Hepatic stellate cell (primary cell): ENCODE measurements at regions not wholly inside any gene's neighbourhood (a gene's known extent, or its start where the extent isn't known, plus 50 kb on each side); places are given as distances from the start of the nearest gene placed in this dataset.

Source experiments
- DNase-seq: peaks from one replicate; pipeline ENCODE4 v3.0.0; 2011; ENCODE audit warnings: low spot score

DNA sequence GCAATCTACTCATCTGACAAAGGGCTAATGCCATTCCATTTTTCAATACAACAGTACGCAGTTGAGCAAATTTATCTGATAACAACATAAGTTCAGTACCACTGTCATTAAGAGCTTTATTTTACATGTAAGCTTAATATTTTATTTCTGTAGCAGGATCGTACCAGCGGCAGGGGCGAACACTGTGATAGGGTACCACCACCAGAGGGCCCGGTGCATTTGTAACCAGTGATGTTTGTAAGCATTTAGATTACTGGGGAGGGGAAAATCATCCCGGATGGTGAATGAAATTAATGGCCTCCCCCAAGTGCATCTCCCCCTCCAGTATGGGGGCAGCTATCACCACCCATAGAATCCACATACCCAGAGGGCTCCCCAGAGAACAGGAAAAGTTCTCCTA lies 179.0 kb downstream of the ADGRA3 start:
- DNase-seq = no peak

DNA sequence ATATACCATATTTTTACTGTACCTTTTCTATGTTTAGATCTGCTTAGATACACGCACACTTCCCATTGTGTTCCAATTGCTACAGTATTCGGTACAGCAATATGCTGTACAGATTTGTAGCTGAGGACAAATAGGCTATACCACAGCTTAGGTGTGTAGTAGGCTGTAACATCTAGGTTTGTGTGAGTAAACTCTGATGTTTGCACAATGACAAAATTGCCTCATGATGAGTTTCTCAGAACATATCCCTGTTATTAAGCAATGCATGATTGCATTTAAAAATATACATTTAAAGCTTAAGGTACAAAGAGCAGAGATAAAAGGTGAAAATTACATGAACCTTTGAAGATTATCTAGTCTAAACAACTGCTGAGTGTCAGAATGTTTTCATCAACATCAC lies 181.7 kb downstream of the ADGRA3 start:
- no peak for DNase-seq

GRCh38 chr4:22324422-22324821 lies 191.4 kb downstream of the ADGRA3 start:
- DNase-seq = no peak

- DNase-seq = no peak
Measured at GRCh38 chr4:22323691-22324090, 192.2 kb downstream of the ADGRA3 start.

DNA sequence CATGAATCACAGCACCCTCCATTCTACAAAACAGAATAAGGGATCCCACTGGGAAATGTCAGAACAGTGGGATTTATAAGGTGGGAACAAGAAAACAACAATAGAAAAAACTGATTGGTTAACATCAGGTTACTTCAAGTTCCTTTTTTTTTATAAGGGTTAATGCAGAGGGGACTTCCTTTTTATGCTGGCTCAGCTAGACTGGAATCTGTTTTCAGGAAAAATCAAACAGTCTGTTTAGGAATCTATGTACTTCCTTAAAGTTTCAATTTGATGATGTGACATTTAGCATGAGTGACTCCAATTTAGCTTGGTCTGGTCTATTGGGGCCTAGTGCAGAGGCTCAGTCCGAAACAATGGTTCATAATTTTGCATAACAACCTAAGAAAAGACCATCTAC lies 192.9 kb downstream of the ADGRA3 start:
- no peak for DNase-seq

DNA sequence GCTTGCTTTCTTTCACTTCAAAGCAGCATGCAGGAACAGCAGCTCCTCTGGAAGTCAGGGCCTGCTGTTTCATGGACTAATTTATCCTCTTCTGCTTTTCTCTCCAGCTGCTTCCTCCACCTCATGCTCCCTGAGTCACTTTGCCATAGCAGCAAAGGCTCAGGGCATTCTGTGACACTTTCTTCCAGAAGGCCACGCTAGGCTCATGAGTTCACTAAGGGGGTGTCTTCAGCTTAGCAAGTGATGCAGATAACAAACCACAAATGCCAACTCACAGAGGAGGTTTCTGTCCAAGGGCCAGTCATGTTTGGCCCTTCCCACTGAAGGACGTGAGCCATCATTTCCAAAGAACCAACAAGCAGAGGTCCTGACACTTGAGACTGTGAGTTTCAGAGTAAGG lies 200.2 kb downstream of the ADGRA3 start:
- no peak for DNase-seq

DNA sequence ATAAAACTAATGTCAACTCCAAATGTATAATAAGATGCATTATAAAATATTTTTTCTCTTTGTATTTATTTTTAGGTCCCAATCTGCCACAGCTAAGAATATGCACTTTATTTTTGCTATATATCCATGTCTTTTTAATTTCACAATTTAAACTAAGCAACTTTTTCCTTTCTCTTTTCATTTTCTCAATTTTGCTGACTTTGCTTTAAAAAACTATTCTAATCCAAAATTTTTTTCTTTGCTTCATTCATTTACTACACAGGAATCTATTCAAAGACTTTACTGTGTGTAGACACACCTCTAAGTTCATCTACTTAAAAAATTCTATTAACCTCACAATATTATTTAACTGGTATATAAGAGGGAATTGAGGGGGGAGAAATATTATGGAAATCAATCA lies 201.9 kb downstream of the ADGRA3 start:
- DNase-seq = no peak

- DNase-seq = no peak
Measured at GRCh38 chr4:22312113-22312512, 203.8 kb downstream of the ADGRA3 start.

GRCh38 chr4:22301253-22301652 lies 214.6 kb downstream of the ADGRA3 start:
- no peak for DNase-seq

- DNase-seq = no peak
Measured at GRCh38 chr4:22299678-22300077, 216.2 kb downstream of the ADGRA3 start.

DNA sequence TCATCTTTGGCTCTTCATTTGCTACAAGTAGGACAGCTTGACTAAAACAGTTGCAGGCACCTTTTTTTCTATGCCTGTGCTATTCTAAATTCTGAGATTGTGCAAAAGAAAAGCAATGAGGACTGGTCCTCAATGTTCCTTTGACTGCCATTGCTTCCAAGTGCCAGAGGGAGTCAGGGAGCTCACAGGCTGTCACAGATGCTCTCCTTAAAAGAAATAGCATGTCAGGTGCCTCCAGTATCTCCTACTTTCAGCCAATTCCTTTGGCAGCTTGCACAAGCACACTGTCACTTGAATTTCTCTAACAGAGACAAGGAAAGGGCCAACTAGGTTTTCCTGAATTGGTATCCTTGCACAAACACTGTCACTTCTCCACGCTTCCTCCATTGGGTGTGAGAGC lies 228.2 kb downstream of the ADGRA3 start:
- DNase-seq = no peak

GRCh38 chr4:22268350-22269025 lies 247.4 kb downstream of the ADGRA3 start:
- no peak for DNase-seq

DNA sequence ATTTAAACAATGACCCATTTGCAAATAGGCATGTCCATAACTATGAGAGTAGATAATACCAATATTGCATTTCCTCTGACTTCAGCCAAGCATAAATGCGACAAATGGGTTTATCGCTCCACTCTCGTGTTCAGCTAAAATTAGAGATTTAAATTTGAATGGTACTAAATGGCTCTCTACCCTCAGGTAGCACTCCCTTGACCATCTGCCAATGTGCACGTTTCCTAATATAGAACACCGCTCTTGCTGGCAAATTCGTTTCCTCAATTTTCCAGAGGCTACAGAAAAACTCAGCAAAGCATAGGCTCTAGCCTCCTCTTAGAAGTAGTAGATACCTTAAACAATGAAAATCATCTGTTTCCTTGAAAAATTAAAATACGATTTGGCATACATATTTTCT lies 251.6 kb downstream of the ADGRA3 start:
- DNase-seq = no peak

DNA sequence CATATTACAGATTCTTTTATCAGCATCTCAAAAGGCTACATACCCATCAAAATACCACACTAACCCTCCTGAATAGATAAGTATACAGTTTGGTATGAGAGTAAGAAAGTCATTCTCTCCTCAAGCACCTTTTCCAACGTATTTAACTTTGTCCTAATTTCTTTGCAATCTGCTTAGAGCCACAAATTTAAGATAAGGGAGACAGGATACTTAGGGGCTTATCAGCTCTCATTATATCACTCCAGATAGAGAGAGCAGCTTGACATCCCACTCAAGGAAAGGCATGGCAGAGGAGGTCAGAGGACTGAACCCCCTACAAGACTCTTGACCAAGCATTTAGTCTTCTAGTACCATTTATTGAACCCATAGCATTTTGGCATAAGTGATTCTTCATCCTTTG lies 262.4 kb downstream of the ADGRA3 start:
- DNase-seq = no peak

DNA sequence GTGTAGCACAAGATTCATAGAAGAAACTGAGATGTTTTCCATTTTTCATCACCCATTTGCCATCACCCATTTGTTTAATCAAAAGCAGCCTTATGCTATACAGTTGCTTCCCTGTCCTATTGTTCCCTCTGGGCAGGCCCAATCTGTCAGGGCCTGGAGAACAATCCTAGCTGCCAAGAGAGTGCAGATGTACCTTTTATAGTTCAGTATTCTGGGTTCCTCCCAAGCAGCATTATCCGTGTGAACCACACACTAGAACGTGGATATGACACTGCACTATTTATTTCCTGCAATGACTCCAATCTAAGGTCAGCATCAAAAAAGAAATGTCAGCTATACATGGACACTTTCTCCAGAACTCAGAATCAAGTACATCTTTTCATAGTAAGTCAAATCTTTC lies 269.0 kb downstream of the ADGRA3 start:
- no peak for DNase-seq

DNA sequence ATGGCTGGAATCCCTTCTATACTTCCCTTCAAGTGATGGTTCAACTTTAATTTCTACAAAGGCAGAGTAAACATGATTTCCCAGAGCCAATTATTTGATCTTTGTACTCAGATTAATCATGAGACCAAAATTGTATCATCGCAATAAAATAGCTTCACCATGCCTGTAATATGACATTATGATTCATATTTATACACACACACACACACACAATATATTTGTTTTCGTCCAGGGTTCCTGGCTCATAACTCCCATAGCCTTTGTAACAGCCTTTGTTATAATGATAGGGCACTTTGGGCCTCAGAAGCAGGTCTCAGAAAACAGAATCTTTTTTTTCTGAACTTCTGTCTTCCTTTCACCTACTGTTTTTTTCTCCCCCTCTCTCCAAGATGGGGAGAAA lies 270.6 kb downstream of the ADGRA3 start:
- DNase-seq = no peak

DNA sequence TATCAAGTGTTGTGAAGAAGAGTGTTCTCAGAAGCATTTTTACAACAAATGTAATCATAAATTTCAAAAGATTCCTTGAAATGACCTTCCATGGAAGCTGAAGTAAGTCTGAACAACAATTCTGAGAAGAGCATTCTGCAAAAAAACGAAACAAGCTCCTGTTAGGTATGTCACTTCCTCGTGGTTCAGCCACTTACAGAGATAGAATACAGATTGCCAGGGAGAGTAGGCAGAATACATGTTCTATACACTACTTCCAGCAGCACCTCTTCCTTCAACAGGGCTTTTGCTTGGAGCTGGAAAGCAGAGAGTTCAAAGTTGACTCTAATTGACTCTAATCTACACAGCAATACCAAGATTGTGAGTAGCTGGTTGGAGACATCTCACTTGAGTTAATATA lies 274.5 kb downstream of the ADGRA3 start:
- no peak for DNase-seq

GRCh38 chr4:22240814-22241213 lies 275.1 kb downstream of the ADGRA3 start:
- DNase-seq = no peak

GRCh38 chr4:22238742-22239141 lies 277.1 kb downstream of the ADGRA3 start:
- no peak for DNase-seq

GRCh38 chr4:22237846-22238494 lies 277.9 kb downstream of the ADGRA3 start:
- no peak for DNase-seq

DNA sequence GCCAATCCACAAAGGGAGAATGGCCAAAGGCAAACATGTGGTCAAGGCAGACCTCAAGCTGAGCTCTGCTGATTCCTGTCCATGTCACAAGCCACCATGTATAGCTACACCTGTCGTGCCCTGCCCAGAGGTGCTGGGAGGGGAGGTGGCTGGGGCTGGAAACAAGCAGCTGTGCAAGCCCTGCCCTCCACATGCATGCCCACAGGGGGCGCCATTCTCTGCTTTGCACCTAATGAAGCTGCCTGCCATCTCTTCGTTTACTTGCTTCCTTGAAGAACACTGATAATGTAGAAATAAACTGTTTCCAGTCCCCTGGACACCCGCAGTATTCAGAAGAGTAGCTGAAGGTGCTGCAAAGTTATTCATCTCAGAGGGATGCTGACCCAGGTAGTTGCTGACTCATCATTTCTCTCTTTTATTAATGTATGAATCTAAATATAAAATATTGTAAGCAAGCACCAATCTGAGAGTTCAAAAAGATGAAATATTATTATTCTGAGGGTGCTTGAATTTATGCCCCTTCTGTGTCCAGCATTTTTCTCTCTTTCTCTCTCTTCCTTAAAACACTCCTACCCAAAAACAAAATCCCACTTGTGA lies 278.6 kb downstream of the ADGRA3 start:
- DNase-seq = peak; percentile 2

GRCh38 chr4:22235698-22236097 lies 280.2 kb downstream of the ADGRA3 start:
- DNase-seq = no peak

DNA sequence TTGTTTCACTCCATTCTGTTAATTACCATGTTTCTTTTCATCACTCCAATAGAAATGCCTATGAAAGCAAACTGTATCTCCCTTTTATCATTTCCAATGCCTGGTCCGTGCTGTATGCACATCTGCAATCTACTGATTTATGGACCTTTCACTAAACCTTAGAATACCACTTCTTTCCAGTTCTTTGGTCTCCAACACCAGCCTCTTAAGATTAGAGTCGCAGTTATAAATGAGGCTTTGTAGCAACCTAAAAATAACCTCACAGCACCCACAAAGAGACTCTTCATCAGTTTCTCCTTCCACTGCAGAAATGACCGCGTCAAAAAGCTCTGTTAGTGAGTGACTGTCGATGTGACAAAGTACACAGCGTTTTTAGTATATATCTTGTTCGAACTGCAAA lies 282.6 kb downstream of the ADGRA3 start:
- no peak for DNase-seq

DNA sequence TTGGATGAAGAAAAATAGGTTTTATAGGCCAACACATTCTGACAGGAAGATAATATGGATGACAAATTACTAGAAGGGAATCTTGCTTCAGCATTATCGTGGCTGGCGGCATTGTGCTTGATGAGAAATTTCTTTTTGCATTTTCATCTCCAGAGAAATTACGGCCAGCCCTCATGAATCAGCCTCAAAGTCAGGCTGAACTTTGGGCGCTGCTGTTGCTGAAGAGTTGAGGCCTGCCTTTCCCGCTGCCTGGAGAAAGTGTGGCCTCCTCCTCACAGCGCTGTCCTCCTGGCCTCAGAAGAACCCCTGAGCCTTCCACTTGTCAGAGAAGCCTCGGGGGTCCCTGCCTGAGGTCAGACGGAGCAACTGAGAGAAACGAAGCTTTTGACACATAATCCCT lies 272.4 kb upstream of the KCNIP4 start:
- no peak for DNase-seq
